ENCODE measurements at regions not wholly inside any gene's neighbourhood (a gene's known extent, or its start where the extent isn't known, plus 50 kb on each side); places are given as distances from the start of the nearest gene placed in this dataset.

DNA sequence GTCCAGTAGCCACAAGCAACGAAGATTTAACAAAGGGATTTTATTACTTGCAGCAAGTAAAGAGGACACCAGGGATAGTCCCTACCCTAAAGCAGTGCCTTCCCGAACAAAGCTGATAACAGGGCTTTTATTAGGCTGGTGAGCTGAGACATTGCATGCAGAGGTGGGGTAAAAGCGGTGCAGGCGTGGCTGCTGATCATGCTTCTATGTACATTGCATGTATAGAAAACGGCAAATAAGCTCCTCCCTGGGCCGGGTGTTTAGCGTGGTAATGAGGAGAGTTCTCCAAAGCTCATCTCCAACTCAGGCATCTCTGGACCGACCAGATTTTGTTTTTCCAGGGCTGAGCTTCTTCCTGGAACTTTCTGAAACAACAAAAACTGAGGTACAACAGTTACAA, 83.5 kb upstream of the CDH4 start:
- H3K27me3 Mint-ChIP-seq = peaks cover 27% of the 10 kb centered on the region

DNA sequence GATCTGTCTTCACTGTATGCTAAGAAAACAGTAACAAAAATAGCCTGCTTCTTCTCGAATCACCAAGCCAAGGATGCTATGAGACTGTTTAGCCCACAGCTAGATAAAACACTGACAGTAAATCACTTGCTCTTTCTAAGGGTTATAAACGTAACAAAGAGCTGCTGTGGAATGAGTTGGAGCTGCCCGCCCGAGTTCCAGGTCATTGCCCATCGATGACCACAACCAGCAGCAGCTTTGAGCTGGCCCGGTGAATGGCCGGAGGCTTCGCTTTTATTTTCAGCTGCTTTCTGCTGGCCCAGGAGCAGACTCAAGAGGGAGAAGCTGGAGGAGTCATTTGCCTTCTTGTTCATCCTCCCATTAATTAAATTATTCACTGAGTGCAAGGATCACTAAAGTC, 82.2 kb upstream of the CDH4 start:
- H3K36me3 ChIP-seq (ENCODE audit: insufficient read depth, low read length) = no peaks in the 10 kb centered on the region
- no peak for DNase-seq
- no peak for ATAC-seq (ENCODE audit: poor library complexity)
- Mint-ChIP-seq H3K4me1 (ENCODE audit: low read depth) (no peaks in the 10 kb centered on the region), H3K36me3 (ENCODE audit: low read depth) (no peaks in the 10 kb centered on the region), H3K9me3 (no peaks in the 10 kb centered on the region), H3K4me3 (no peak overlapping the region), H3K27ac (no peak overlapping the region), H3K27me3 (peaks cover 24% of the 10 kb centered on the region)
- CTCF ChIA-PET = no interaction called here
- TF ChIP-seq, protein P1, sequence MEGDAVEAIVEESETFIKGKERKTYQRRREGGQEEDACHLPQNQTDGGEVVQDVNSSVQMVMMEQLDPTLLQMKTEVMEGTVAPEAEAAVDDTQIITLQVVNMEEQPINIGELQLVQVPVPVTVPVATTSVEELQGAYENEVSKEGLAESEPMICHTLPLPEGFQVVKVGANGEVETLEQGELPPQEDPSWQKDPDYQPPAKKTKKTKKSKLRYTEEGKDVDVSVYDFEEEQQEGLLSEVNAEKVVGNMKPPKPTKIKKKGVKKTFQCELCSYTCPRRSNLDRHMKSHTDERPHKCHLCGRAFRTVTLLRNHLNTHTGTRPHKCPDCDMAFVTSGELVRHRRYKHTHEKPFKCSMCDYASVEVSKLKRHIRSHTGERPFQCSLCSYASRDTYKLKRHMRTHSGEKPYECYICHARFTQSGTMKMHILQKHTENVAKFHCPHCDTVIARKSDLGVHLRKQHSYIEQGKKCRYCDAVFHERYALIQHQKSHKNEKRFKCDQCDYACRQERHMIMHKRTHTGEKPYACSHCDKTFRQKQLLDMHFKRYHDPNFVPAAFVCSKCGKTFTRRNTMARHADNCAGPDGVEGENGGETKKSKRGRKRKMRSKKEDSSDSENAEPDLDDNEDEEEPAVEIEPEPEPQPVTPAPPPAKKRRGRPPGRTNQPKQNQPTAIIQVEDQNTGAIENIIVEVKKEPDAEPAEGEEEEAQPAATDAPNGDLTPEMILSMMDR (IDR thresholded peaks at IDR 0.05) = no peak
- peaks cover 0 to 13% of the 10 kb centered on the region in 2 experiments for H3K9me3 ChIP-seq (ENCODE audit: control insufficient read depth in 1 of 2, insufficient read depth in 1 of 2, low read length in 2 of 2)
- no peaks in the 10 kb centered on the region for H3K4me1 ChIP-seq (ENCODE audit: insufficient read depth, low read length)
- H3K4me3 ChIP-seq (ENCODE audit: low read length) = no peak overlapping the region
- peaks cover 0 to 7% of the 10 kb centered on the region in 2 experiments for H3K27me3 ChIP-seq (ENCODE audit: control insufficient read depth in 1 of 2, insufficient read depth in 2 of 2, low read length in 2 of 2)
- H3K27ac ChIP-seq (ENCODE audit: low read depth in 1 of 2, low read length in 2 of 2) = no peak overlapping the region
- intact Hi-C loops (cut with DNase I, micrococcal nuclease) = no loop called here
- POLR2A ChIA-PET = no interaction called here

More for the DNA sequence above, 83.5 kb upstream of the CDH4 start:
- Histone ChIP-seq H3K4me3 (ENCODE audit: low read length) (no peak overlapping the region), H3K27ac (ENCODE audit: low read depth in 1 of 2, low read length in 2 of 2) (no peak overlapping the region), H3K4me1 (ENCODE audit: insufficient read depth, low read length) (no peaks in the 10 kb centered on the region), H3K9me3 (ENCODE audit: control insufficient read depth in 1 of 2, insufficient read depth in 1 of 2, low read length in 2 of 2) (peaks cover 0 to 9% of the 10 kb centered on the region in 2 experiments), H3K36me3 (ENCODE audit: insufficient read depth, low read length) (no peaks in the 10 kb centered on the region), H3K27me3 (ENCODE audit: control insufficient read depth in 1 of 2, insufficient read depth in 2 of 2, low read length in 2 of 2) (peaks cover 0 to 2% of the 10 kb centered on the region in 2 experiments)
- H3K27ac Mint-ChIP-seq = no peak overlapping the region
- ATAC-seq (ENCODE audit: poor library complexity) (no peak), DNase-seq (no peak)
- TF ChIP-seq, protein P1 (IDR thresholded peaks at IDR 0.05) = no peak
- no peak overlapping the region for H3K4me3 Mint-ChIP-seq
- H3K36me3 Mint-ChIP-seq (ENCODE audit: low read depth) = no peaks in the 10 kb centered on the region
- CTCF ChIA-PET = no interaction called here
- H3K9me3 Mint-ChIP-seq = no peaks in the 10 kb centered on the region
- POLR2A ChIA-PET = no interaction called here
- intact Hi-C loops (cut with DNase I, micrococcal nuclease) = no loop called here
- no peaks in the 10 kb centered on the region for H3K4me1 Mint-ChIP-seq (ENCODE audit: low read depth)

DNA sequence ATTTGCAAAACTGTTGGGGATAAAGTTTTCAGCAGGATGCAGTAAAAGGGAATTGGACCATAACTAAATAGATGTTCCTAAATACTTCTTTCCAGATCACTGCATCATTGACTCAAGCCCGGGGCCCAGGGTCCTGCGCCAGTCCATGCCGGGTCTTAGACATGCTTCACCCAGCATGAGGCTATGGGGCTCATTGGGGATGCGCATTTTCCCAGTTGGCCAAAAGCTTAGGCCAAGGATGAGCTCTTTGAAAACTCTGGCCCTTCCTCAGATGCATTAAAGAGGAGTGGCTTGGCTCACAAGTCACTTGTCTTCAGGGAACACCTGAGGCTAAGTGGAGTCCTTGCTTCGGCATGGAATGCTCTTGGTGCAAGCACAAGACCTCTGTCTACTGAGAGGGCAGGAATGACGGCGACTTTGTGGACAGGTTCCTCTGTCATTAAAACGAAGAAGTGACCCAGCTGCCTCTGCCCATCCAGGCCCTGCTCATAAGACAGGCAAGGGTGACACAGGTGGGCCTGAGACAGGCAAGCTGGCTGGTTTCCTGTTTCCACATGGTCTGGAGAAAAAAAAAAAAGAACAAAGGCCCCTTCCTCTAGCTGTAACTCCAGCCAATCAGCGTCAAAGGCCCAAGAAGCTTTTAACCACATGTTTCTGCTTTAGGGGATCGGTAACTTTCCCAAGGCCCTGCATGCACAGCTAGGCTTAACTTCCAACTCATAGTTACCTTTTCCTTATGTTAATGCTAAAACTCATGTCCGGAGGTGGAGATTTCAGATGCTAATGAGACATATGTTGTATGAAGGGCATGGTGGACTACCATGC, 81.4 kb upstream of the CDH4 start:
- H3K4me1 ChIP-seq (ENCODE audit: insufficient read depth, low read length) = no peaks in the 10 kb centered on the region
- Mint-ChIP-seq H3K27me3 (peaks cover 24% of the 10 kb centered on the region), H3K4me3 (no peak overlapping the region), H3K36me3 (ENCODE audit: low read depth) (no peaks in the 10 kb centered on the region), H3K27ac (no peak overlapping the region), H3K9me3 (no peaks in the 10 kb centered on the region), H3K4me1 (ENCODE audit: low read depth) (no peaks in the 10 kb centered on the region)
- peaks cover 0 to 19% of the 10 kb centered on the region in 2 experiments for H3K9me3 ChIP-seq (ENCODE audit: control insufficient read depth in 1 of 2, insufficient read depth in 1 of 2, low read length in 2 of 2)
- ChIA-PET CTCF (no interaction called here), POLR2A (no interaction called here)
- no peaks in the 10 kb centered on the region for H3K36me3 ChIP-seq (ENCODE audit: insufficient read depth, low read length)
- DNase-seq (no peak), ATAC-seq (ENCODE audit: poor library complexity) (no peak)
- peaks cover 0 to 11% of the 10 kb centered on the region in 2 experiments for H3K27me3 ChIP-seq (ENCODE audit: control insufficient read depth in 1 of 2, insufficient read depth in 2 of 2, low read length in 2 of 2)
- no peak overlapping the region for H3K27ac ChIP-seq (ENCODE audit: low read depth in 1 of 2, low read length in 2 of 2)
- H3K4me3 ChIP-seq (ENCODE audit: low read length) = no peak overlapping the region
- TF ChIP-seq, protein P1 (IDR thresholded peaks at IDR 0.05) = no peak
- intact Hi-C loops (cut with DNase I, micrococcal nuclease) = no loop called here

Measured in CD4-positive, alpha-beta T cell (primary cell).